ENCODE measurements at regions not wholly inside any gene's neighbourhood (a gene's known extent, or its start where the extent isn't known, plus 50 kb on each side); places are given as distances from the start of the nearest gene placed in this dataset.

DNA sequence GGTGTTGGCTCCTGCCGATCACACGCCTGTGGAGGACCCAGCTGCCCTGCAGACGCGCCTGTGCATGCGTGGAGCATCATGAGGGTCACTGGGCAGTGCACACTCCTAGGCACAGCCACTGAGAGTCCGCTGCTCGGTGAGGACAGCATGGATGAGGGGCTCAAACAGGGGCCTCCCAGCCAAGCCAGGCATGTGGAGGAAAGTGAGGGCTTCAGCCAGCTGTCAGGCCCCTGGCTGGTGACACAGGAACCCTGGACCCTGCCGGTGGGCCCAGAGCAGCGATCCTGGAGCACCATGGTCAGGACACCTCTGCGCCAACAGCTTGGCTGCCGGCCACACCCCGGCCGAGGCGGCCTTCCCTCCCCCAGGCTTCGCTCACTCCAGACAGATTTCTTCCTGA, 171.2 kb downstream of the RTP5 start:
- TF ChIP-seq EZH2 (IDR thresholded peaks at IDR 0.05; ENCODE audit: borderline replicate concordance): no peak
- TF ChIP-seq, protein P1, sequence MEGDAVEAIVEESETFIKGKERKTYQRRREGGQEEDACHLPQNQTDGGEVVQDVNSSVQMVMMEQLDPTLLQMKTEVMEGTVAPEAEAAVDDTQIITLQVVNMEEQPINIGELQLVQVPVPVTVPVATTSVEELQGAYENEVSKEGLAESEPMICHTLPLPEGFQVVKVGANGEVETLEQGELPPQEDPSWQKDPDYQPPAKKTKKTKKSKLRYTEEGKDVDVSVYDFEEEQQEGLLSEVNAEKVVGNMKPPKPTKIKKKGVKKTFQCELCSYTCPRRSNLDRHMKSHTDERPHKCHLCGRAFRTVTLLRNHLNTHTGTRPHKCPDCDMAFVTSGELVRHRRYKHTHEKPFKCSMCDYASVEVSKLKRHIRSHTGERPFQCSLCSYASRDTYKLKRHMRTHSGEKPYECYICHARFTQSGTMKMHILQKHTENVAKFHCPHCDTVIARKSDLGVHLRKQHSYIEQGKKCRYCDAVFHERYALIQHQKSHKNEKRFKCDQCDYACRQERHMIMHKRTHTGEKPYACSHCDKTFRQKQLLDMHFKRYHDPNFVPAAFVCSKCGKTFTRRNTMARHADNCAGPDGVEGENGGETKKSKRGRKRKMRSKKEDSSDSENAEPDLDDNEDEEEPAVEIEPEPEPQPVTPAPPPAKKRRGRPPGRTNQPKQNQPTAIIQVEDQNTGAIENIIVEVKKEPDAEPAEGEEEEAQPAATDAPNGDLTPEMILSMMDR (IDR thresholded peaks at IDR 0.05; ENCODE audit: poor library complexity): no peak
- TF ChIP-seq EZH2phosphoT487 (IDR thresholded peaks at IDR 0.05; ENCODE audit: low read depth, severe bottlenecking, unreplicated experiment): no peak
